ENCODE measurements at regions not wholly inside any gene's neighbourhood (a gene's known extent, or its start where the extent isn't known, plus 50 kb on each side); places are given as distances from the start of the nearest gene placed in this dataset.

DNA sequence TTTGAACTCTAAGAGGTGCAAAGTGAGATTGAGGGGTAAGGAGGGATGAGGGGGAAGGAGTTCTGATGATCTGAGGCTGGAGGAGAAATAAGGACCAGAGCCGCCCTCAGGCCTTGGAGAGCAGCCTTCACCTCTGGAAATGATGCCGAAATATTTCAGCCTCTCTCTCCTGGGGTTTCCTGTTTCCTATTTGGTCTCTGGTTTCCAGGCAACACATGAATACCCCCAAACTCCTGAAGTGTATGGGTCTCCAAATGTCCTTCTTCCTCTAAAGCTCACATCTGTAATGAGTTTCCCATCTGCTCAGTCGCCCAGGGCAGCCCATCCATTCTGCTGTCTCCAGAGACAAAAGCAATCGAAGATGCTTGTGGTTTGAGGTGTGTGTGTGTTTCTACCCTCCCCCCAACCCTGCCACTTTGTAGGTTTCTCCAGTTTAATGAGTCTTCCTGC lies 52.0 kb upstream of the FAM20B start:
- H3K4me1 ChIP-seq (ENCODE audit: control insufficient read depth, insufficient read depth, low read length) = peaks cover 11% of the 10 kb centered on the region
- no peaks in the 10 kb centered on the region for H3K36me3 ChIP-seq (ENCODE audit: control insufficient read depth, insufficient read depth, low read length)
- no peak overlapping the region for H3K4me3 ChIP-seq (ENCODE audit: low read length)
- peak in 1 of 2 donors; percentile 10 for DNase-seq
- H3K27me3 ChIP-seq (ENCODE audit: control insufficient read depth, insufficient read depth, low read length) = no peaks in the 10 kb centered on the region
- no peak overlapping the region for H3K27ac ChIP-seq (ENCODE audit: low read length)
- no CpG with 5 or more reads among the region's 4 CpGs for WGBS (ENCODE audit: insufficient coverage, low lambda C conversion rate)
- H3K9me3 ChIP-seq (ENCODE audit: control insufficient read depth, low read depth, low read length) = peaks cover 15% of the 10 kb centered on the region

Data from large intestine (tissue), 3 donors.